Muscle layer of duodenum (tissue), 2 donors: ENCODE measurements at regions not wholly inside any gene's neighbourhood (a gene's known extent, or its start where the extent isn't known, plus 50 kb on each side); places are given as distances from the start of the nearest gene placed in this dataset.

ENCODE experiments used
- H3K27ac ChIP-seq: one replicate; pipeline ENCODE4 v1.7.0; 2013; ENCODE audit warnings: mild to moderate bottlenecking, low read length
- H3K27me3 ChIP-seq: one replicate; pipeline ENCODE4 v1.7.0; 2013; ENCODE audit warnings: low read depth, mild to moderate bottlenecking, control low read depth, low read length
- H3K36me3 ChIP-seq, 2 donors: one replicate each; pipeline ENCODE4 v1.7.0; 2013; ENCODE audit warnings: low read length in 2 of 2, control low read depth in 1 of 2, mild to moderate bottlenecking in 1 of 2; ENCODE audit not compliant: insufficient read depth in 2 of 2, control insufficient read depth in 1 of 2
- H3K4me1 ChIP-seq, 2 donors: one replicate each; pipeline ENCODE4 v1.7.0; 2013; ENCODE audit warnings: low read length in 2 of 2, mild to moderate bottlenecking in 2 of 2, control low read depth in 1 of 2, moderate library complexity in 1 of 2; ENCODE audit not compliant: insufficient read depth in 2 of 2, control insufficient read depth in 1 of 2
- H3K4me3 ChIP-seq, 2 donors: one replicate each; pipeline ENCODE4 v1.7.0; 2013; ENCODE audit warnings: low read length in 2 of 2, low read depth in 1 of 2, mild to moderate bottlenecking in 1 of 2
- H3K9me3 ChIP-seq, 2 donors: one replicate each; pipeline ENCODE4 v1.7.0; 2013; ENCODE audit warnings: low read length in 2 of 2, control low read depth in 1 of 2, mild to moderate bottlenecking in 1 of 2; ENCODE audit not compliant: control insufficient read depth in 1 of 2
- donor health status: healthy.

- Histone ChIP-seq H3K4me3 (no peak overlapping the region), H3K27ac (no peak overlapping the region), H3K27me3 (no peaks in the 10 kb centered on the region), H3K4me1 (no peaks in the 10 kb centered on the region), H3K36me3 (no peaks in the 10 kb centered on the region), H3K9me3 (no peaks in the 10 kb centered on the region)
Observed at GRCh38 chr5:125227333-125228095, 481.1 kb upstream of the ZNF608 start.

GRCh38 chr5:125228363-125229070 lies 482.1 kb upstream of the ZNF608 start:
- no peak overlapping the region for H3K27ac ChIP-seq
- no peaks in the 10 kb centered on the region for H3K4me1 ChIP-seq
- H3K36me3 ChIP-seq = no peaks in the 10 kb centered on the region
- H3K9me3 ChIP-seq = no peaks in the 10 kb centered on the region
- no peaks in the 10 kb centered on the region for H3K27me3 ChIP-seq
- H3K4me3 ChIP-seq = no peak overlapping the region

- Histone ChIP-seq H3K27me3 (no peaks in the 10 kb centered on the region), H3K36me3 (no peaks in the 10 kb centered on the region), H3K9me3 (no peaks in the 10 kb centered on the region), H3K4me1 (no peaks in the 10 kb centered on the region), H3K4me3 (no peak overlapping the region), H3K27ac (no peak overlapping the region)
Observed at GRCh38 chr5:125229556-125229955, 483.1 kb upstream of the ZNF608 start.

- H3K9me3 ChIP-seq = no peaks in the 10 kb centered on the region
- no peak overlapping the region for H3K4me3 ChIP-seq
- no peaks in the 10 kb centered on the region for H3K27me3 ChIP-seq
- no peaks in the 10 kb centered on the region for H3K36me3 ChIP-seq
- H3K27ac ChIP-seq = no peak overlapping the region
- H3K4me1 ChIP-seq = no peaks in the 10 kb centered on the region
Observed at GRCh38 chr5:125232779-125233230, 486.4 kb upstream of the ZNF608 start.

- Histone ChIP-seq H3K27me3 (no peaks in the 10 kb centered on the region), H3K4me1 (no peaks in the 10 kb centered on the region), H3K27ac (no peak overlapping the region), H3K9me3 (no peaks in the 10 kb centered on the region), H3K36me3 (no peaks in the 10 kb centered on the region), H3K4me3 (no peak overlapping the region)
Observed at GRCh38 chr5:125233944-125234343, 487.5 kb upstream of the ZNF608 start.

- Histone ChIP-seq H3K4me3 (no peak overlapping the region), H3K36me3 (no peaks in the 10 kb centered on the region), H3K27me3 (no peaks in the 10 kb centered on the region), H3K27ac (no peak overlapping the region), H3K4me1 (no peaks in the 10 kb centered on the region), H3K9me3 (no peaks in the 10 kb centered on the region)
Observed at GRCh38 chr5:125236007-125236406, 489.6 kb upstream of the ZNF608 start.

- Histone ChIP-seq H3K4me3 (no peak overlapping the region), H3K4me1 (no peaks in the 10 kb centered on the region), H3K27me3 (no peaks in the 10 kb centered on the region), H3K9me3 (no peaks in the 10 kb centered on the region), H3K27ac (no peak overlapping the region), H3K36me3 (no peaks in the 10 kb centered on the region)
Observed at GRCh38 chr5:125236981-125237380, 490.5 kb upstream of the ZNF608 start.

GRCh38 chr5:125244531-125244930 lies 498.1 kb upstream of the ZNF608 start:
- Histone ChIP-seq H3K27ac (no peak overlapping the region), H3K9me3 (peaks cover 0 to 4% of the 10 kb centered on the region in 2 donors)

GRCh38 chr5:125245216-125245615 lies 498.8 kb upstream of the ZNF608 start:
- no peak overlapping the region for H3K4me3 ChIP-seq
- H3K36me3 ChIP-seq = no peaks in the 10 kb centered on the region
- no peak overlapping the region for H3K27ac ChIP-seq
- peaks cover 0 to 4% of the 10 kb centered on the region in 2 donors for H3K9me3 ChIP-seq
- no peaks in the 10 kb centered on the region for H3K27me3 ChIP-seq
- H3K4me1 ChIP-seq = no peaks in the 10 kb centered on the region

More at GRCh38 chr5:125244531-125244930, 498.1 kb upstream of the ZNF608 start:
- no peaks in the 10 kb centered on the region for H3K27me3 ChIP-seq
- no peak overlapping the region for H3K4me3 ChIP-seq
- H3K4me1 ChIP-seq = no peaks in the 10 kb centered on the region
- no peaks in the 10 kb centered on the region for H3K36me3 ChIP-seq

- no peaks in the 10 kb centered on the region for H3K4me1 ChIP-seq
- no peak overlapping the region for H3K27ac ChIP-seq
- H3K27me3 ChIP-seq = no peaks in the 10 kb centered on the region
- no peaks in the 10 kb centered on the region for H3K36me3 ChIP-seq
- peaks cover 0 to 8% of the 10 kb centered on the region in 2 donors for H3K9me3 ChIP-seq
- no peak overlapping the region for H3K4me3 ChIP-seq
Observed at GRCh38 chr5:125249400-125249799, 503.0 kb upstream of the ZNF608 start.

- no peaks in the 10 kb centered on the region for H3K27me3 ChIP-seq
Observed at GRCh38 chr5:125251703-125252102, 505.3 kb upstream of the ZNF608 start.

More at GRCh38 chr5:125251703-125252102, 505.3 kb upstream of the ZNF608 start:
- Histone ChIP-seq H3K4me3 (no peak overlapping the region), H3K36me3 (no peaks in the 10 kb centered on the region), H3K4me1 (no peaks in the 10 kb centered on the region), H3K9me3 (peaks cover 0 to 8% of the 10 kb centered on the region in 2 donors), H3K27ac (no peak overlapping the region)
